ENCODE measurements at regions not wholly inside any gene's neighbourhood (a gene's known extent, or its start where the extent isn't known, plus 50 kb on each side); places are given as distances from the start of the nearest gene placed in this dataset.
"Not testable (repeated sequence)": the region's sequence is repeated elsewhere in the genome, so short reads cannot be mapped to it uniquely, and the experiment has no call there.

- no peaks in the 10 kb centered on the region for H3K36me3 ChIP-seq (ENCODE audit: control insufficient read depth, insufficient read depth, low read length)
- POLR2A ChIA-PET: no interaction called here
These were observed 287.0 kb downstream of the SI start for GRCh38 chr3:164791263-164791662.

GRCh38 chr3:164784407-164784806 is 293.9 kb downstream of the SI start:
- H3K27me3 ChIP-seq (ENCODE audit: control insufficient read depth, insufficient read depth, low read length); POLR2A ChIA-PET; H3K36me3 ChIP-seq (ENCODE audit: control insufficient read depth, insufficient read depth, low read length); DNase-seq (ENCODE audit: low read depth); CTCF ChIA-PET; H3K4me3 ChIP-seq (ENCODE audit: low read depth, low read length): not testable (repeated sequence)

More at GRCh38 chr3:164791263-164791662, 287.0 kb downstream of the SI start:
- CTCF ChIA-PET: interaction anchor here (0.6 to 1.0 kb wide), 2 partner anchors 66 to 394 kb away, joined by 3 read pairs; no protein-coding TSS in a partner anchor
- Histone ChIP-seq H3K4me3 (ENCODE audit: low read depth, low read length) (no peak overlapping the region), H3K27me3 (ENCODE audit: control insufficient read depth, insufficient read depth, low read length) (no peaks in the 10 kb centered on the region)
- no peak for TF ChIP-seq CTCF (IDR thresholded peaks at IDR 0.05; ENCODE audit: insufficient read depth, low read depth, low read length)
- DNase-seq (ENCODE audit: low read depth): no peak

GRCh38 chr3:164781755-164782154 is 296.5 kb downstream of the SI start:
- CTCF ChIA-PET: no interaction called here
- Histone ChIP-seq H3K4me3 (ENCODE audit: low read depth, low read length) (no peak overlapping the region), H3K36me3 (ENCODE audit: control insufficient read depth, insufficient read depth, low read length) (no peaks in the 10 kb centered on the region), H3K27me3 (ENCODE audit: control insufficient read depth, insufficient read depth, low read length) (no peaks in the 10 kb centered on the region)
- TF ChIP-seq CTCF (IDR thresholded peaks at IDR 0.05; ENCODE audit: insufficient read depth, low read depth, low read length): no peak
- no peak for DNase-seq (ENCODE audit: low read depth)
- POLR2A ChIA-PET: no interaction called here

- no peak for TF ChIP-seq CTCF (IDR thresholded peaks at IDR 0.05; ENCODE audit: insufficient read depth, low read depth, low read length)
- Histone ChIP-seq H3K36me3 (ENCODE audit: control insufficient read depth, insufficient read depth, low read length) (no peaks in the 10 kb centered on the region), H3K4me3 (ENCODE audit: low read depth, low read length) (no peak overlapping the region), H3K27me3 (ENCODE audit: control insufficient read depth, insufficient read depth, low read length) (no peaks in the 10 kb centered on the region)
- DNase-seq (ENCODE audit: low read depth): no peak
- POLR2A ChIA-PET: no interaction called here
- CTCF ChIA-PET: no interaction called here
These were observed 298.5 kb downstream of the SI start for GRCh38 chr3:164779816-164780215.

- no peak for TF ChIP-seq CTCF (IDR thresholded peaks at IDR 0.05; ENCODE audit: insufficient read depth, low read depth, low read length)
- H3K36me3 ChIP-seq (ENCODE audit: control insufficient read depth, insufficient read depth, low read length): no peaks in the 10 kb centered on the region
- no peaks in the 10 kb centered on the region for H3K27me3 ChIP-seq (ENCODE audit: control insufficient read depth, insufficient read depth, low read length)
- CTCF ChIA-PET: no interaction called here
- no peak for DNase-seq (ENCODE audit: low read depth)
- no peak overlapping the region for H3K4me3 ChIP-seq (ENCODE audit: low read depth, low read length)
- POLR2A ChIA-PET: no interaction called here
These were observed 325.5 kb downstream of the SI start for GRCh38 chr3:164752812-164753211.

GRCh38 chr3:164748626-164749025 is 329.7 kb downstream of the SI start:
- H3K36me3 ChIP-seq (ENCODE audit: control insufficient read depth, insufficient read depth, low read length): no peaks in the 10 kb centered on the region
- no peak for DNase-seq (ENCODE audit: low read depth)
- TF ChIP-seq CTCF (IDR thresholded peaks at IDR 0.05; ENCODE audit: insufficient read depth, low read depth, low read length): no peak
- H3K27me3 ChIP-seq (ENCODE audit: control insufficient read depth, insufficient read depth, low read length): no peaks in the 10 kb centered on the region
- POLR2A ChIA-PET: no interaction called here
- no peak overlapping the region for H3K4me3 ChIP-seq (ENCODE audit: low read depth, low read length)
- CTCF ChIA-PET: no interaction called here
